Transverse colon (tissue), 4 donors: ENCODE measurements at regions not wholly inside any gene's neighbourhood (a gene's known extent, or its start where the extent isn't known, plus 50 kb on each side); places are given as distances from the start of the nearest gene placed in this dataset.

Experiments
- DNase-seq: peaks from one replicate; pipeline ENCODE4 v3.0.0-alpha.2; 2019
- H3K27ac ChIP-seq, 4 donors: fragments of 200-600 bp; sonication (generic); 2 replicates each; pipeline ENCODE4 v1.5.1; 2016 to 2018; ENCODE audit warnings: inconsistent platforms in 4 of 4
- H3K27me3 ChIP-seq: fragments of 200-600 bp; sonication (generic); 2 replicates; pipeline ENCODE4 v1.5.1; 2017; ENCODE audit warnings: inconsistent platforms
- H3K36me3 ChIP-seq, 4 donors: fragments of 200-600 bp; sonication (generic); 2 replicates each; pipeline ENCODE4 v1.5.1; 2017 to 2019; ENCODE audit warnings: inconsistent platforms in 4 of 4
- H3K4me1 ChIP-seq, 4 donors: fragments of 200-600 bp; sonication (generic); 2 replicates each; pipeline ENCODE4 v1.5.1; 2017 to 2020; ENCODE audit warnings: inconsistent platforms in 4 of 4
- H3K4me3 ChIP-seq, 4 donors: fragments of 200-600 bp; sonication (generic); 1 replicate in 1 of 4; 2 replicates in 3 of 4; pipeline versions ENCODE4 v1.5.1 to v1.6.1; 2017 to 2019; ENCODE audit warnings: inconsistent platforms in 4 of 4
- H3K9me3 ChIP-seq, 2 donors: fragments of 200-600 bp; sonication (generic); 2 replicates each; pipeline ENCODE4 v1.5.1; 2017 to 2019; ENCODE audit warnings: inconsistent platforms in 2 of 2
- EP300 ChIP-seq: sonication (generic); formaldehyde crosslinking; IDR thresholded peaks from one replicate; pipeline ENCODE4 v1.6.1; 2017; ENCODE audit warnings: antibody characterized with exemption, low read depth
- POLR2A ChIP-seq: fragments of 450-650 bp; IDR thresholded peaks from one replicate; pipeline ENCODE4 v1.6.1; 2016; ENCODE audit warnings: antibody characterized with exemption, mild to moderate bottlenecking, moderate library complexity
- POLR2AphosphoS5 ChIP-seq, 3 donors: sonication (generic); formaldehyde crosslinking; IDR thresholded peaks; one replicate each; pipeline ENCODE4 v1.6.1; 2016; ENCODE audit warnings: antibody characterized with exemption in 3 of 3
- WGBS, 2 donors: methylation state at CpG; one replicate each; pipeline ENCODE4 v1.1.5; 2018; ENCODE audit warnings: low coverage in 1 of 2; 5-methylcytosine and 5-hydroxymethylcytosine counted together
- in situ Hi-C, 4 donors: fragments of 200-750 bp; cut with MboI; loops; one replicate each; pipeline versions ENCODE4 v1.15.0 to v1.15.1; 2017; ENCODE audit warnings: low sequenced_read_pairs in 3 of 4, low pct_ligation_motif_present in 1 of 4, low pct_unique_long_range_greater_than_20kb in 1 of 4
- intact Hi-C: fragments of 100-400 bp; cut with DNase I; formaldehyde crosslinking; loops from one replicate; pipeline ENCODE4 v1.15.1; 2023; ENCODE audit warnings: low total_unique reads
- TF ChIP-seq, protein P1 (sequence below), 5 experiments: fragments of 200-600 bp in 3 of 5; fragments of 450-650 bp in 2 of 5; sonication (generic) in 3 of 5; IDR thresholded peaks; 1 replicate in 2 of 5; 2 replicates in 3 of 5; pipeline ENCODE4 v1.5.1; 2016 to 2017; ENCODE audit warnings: antibody characterized with exemption in 5 of 5, inconsistent platforms in 3 of 5, mild to moderate bottlenecking in 2 of 5, moderate library complexity in 1 of 5

DNA sequence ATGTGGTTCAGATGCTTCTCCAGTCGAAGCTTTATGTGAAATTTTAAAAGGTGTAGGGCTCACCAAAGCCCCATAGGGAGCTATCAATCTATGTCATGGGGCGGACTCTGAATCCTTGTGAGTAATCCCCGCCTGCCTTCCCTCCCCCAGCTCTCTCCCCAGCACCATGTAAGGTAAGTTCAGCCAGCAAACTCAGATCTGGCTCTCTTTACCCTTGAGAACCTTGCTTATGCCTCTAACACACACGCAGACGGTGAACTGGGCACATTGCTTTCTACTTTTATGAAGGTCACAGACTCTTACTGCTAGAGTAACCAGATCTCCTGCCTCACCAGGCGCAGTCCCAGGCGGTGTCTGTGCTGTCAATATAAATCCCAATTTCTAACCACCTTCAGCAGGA lies 82.6 kb upstream of the CNKSR3 start:
- Histone ChIP-seq H3K27me3 (no peaks in the 10 kb centered on the region), H3K4me1 (peaks cover 0 to 18% (median 7%) of the 10 kb centered on the region in 4 donors), H3K27ac (peak overlapping the region; percentile 49 to 76 (median 68)), H3K36me3 (no peaks in the 10 kb centered on the region), H3K4me3 (no peak overlapping the region), H3K9me3 (no peaks in the 10 kb centered on the region)
- in situ Hi-C loops (no loop called here), intact Hi-C loops (no loop called here)
- DNase-seq, result no peak
- WGBS, 2 donors, result 81 to 100% methylated on average over 4 to 7 of the region's 7 CpGs
- TF ChIP-seq EP300 (peak; percentile 58), POLR2A (no peak)

DNA sequence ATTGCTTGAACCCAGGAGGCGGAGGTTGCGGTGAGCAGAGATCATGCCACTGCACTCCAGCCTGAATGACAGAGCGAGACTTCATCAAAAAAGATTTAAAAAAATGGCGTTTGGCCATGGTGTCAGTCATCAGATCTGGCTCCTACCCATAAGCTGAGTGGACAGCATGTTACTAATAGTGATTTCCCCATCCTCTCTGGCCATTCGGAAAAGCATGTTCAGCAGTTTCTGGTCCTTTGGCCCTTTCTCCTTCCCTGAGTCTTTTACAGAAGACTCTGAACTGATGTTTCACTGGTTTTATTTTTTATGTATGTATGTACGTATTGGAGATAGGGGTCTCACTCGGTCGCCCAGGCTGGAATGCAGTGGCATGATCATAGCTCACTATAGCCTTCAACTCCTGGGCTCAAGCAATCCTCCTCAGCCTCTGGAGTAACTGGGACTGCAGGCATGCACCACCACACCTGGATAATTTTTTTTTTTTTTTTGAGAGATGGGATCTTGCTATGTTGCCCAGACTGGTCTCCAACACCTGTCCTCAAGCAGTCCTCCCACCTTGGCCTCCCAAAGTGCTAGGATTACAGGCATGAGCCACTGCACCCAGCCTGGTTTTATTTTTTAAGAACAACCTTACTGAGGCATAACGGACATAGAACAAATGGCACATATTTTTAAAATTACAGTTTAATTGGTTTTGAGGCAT lies 84.2 kb upstream of the CNKSR3 start:
- DNase-seq, result no peak
- in situ Hi-C loops, result no loop called here
- peaks cover 0 to 18% (median 7%) of the 10 kb centered on the region in 4 donors for H3K4me1 ChIP-seq
- 88 to 97% methylated on average over 6 to 9 of the region's 9 CpGs for WGBS, 2 donors
- peak overlapping the region in 3 of 4 donors; percentile 66 to 76 (median 69) for H3K27ac ChIP-seq
- H3K9me3 ChIP-seq, result no peaks in the 10 kb centered on the region
- H3K27me3 ChIP-seq, result no peaks in the 10 kb centered on the region
- TF ChIP-seq POLR2A, result no peak
- no peak for TF ChIP-seq POLR2AphosphoS5 (IDR thresholded peaks at IDR 0.05)
- TF ChIP-seq, protein P1, sequence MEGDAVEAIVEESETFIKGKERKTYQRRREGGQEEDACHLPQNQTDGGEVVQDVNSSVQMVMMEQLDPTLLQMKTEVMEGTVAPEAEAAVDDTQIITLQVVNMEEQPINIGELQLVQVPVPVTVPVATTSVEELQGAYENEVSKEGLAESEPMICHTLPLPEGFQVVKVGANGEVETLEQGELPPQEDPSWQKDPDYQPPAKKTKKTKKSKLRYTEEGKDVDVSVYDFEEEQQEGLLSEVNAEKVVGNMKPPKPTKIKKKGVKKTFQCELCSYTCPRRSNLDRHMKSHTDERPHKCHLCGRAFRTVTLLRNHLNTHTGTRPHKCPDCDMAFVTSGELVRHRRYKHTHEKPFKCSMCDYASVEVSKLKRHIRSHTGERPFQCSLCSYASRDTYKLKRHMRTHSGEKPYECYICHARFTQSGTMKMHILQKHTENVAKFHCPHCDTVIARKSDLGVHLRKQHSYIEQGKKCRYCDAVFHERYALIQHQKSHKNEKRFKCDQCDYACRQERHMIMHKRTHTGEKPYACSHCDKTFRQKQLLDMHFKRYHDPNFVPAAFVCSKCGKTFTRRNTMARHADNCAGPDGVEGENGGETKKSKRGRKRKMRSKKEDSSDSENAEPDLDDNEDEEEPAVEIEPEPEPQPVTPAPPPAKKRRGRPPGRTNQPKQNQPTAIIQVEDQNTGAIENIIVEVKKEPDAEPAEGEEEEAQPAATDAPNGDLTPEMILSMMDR (IDR thresholded peaks at IDR 0.05), result no peak
- TF ChIP-seq EP300, result no peak
- intact Hi-C loops, result no loop called here
- no peak overlapping the region for H3K4me3 ChIP-seq
- H3K36me3 ChIP-seq, result no peaks in the 10 kb centered on the region

DNA sequence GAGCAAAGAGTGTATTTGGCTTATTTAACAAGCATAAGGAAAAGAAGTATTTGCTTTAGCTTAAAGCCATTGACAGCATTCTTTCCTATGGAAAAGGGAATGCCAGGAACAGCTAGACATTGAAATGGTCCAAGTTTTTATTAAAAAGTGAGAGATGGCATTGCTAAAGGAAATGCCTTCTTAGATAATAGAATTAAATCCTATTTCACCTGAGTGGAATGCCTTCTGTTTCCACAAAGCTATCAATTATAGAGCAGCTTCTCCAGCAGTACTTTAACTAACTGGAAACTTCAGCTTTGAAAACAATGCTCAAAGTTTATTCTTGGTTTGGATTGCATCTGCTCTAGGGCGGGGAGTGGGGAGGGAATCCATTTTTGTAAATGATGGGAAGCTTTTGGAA lies 85.1 kb upstream of the CNKSR3 start:
- WGBS, 2 donors, result 67 to 79% methylated on average over 1 of the region's 1 CpG
- Histone ChIP-seq H3K4me1 (peaks cover 0 to 16% (median 6%) of the 10 kb centered on the region in 4 donors), H3K27ac (peak overlapping the region in 1 of 4 donors; percentile 2), H3K9me3 (no peaks in the 10 kb centered on the region), H3K27me3 (no peaks in the 10 kb centered on the region), H3K4me3 (no peak overlapping the region), H3K36me3 (no peaks in the 10 kb centered on the region)
- TF ChIP-seq EP300 (no peak), POLR2A (no peak), POLR2AphosphoS5 (IDR thresholded peaks at IDR 0.05) (no peak)
- TF ChIP-seq, protein P1 (IDR thresholded peaks at IDR 0.05), result no peak
- in situ Hi-C loops, result no loop called here
- no peak for DNase-seq
- intact Hi-C loops, result no loop called here

DNA sequence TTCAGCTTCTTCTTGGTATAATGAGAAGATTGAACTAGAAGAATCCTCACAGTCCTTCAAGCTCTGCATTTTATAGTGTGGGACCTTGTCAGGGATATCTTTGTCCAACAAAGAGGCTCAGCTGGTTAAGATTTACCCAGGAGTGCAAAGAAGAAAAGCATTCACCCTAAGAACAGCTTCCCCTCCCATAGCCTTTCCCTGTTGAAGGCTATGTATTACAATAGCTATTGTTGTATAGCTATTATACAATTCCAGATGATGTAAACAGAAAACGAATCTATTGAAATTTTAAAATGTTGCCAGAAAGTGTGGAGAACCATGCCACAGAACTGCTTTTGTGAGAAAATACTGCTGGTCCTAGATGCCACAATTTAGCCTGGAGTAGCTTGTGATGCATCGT lies 85.5 kb upstream of the CNKSR3 start:
- no peak overlapping the region for H3K4me3 ChIP-seq
- no peak for DNase-seq
- no peak for TF ChIP-seq POLR2A
- no peak for TF ChIP-seq EP300
- TF ChIP-seq POLR2AphosphoS5 (IDR thresholded peaks at IDR 0.05), result no peak
- TF ChIP-seq, protein P1 (IDR thresholded peaks at IDR 0.05), result no peak
- no peaks in the 10 kb centered on the region for H3K36me3 ChIP-seq
- WGBS, 2 donors, result 63 to 65% methylated on average over 2 of the region's 2 CpGs
- intact Hi-C loops, result no loop called here
- in situ Hi-C loops, result no loop called here
- H3K27me3 ChIP-seq, result no peaks in the 10 kb centered on the region
- H3K4me1 ChIP-seq, result peaks cover 0 to 11% (median 4%) of the 10 kb centered on the region in 4 donors
- peak overlapping the region in 2 of 4 donors; percentile 2 to 5 for H3K27ac ChIP-seq
- H3K9me3 ChIP-seq, result no peaks in the 10 kb centered on the region
